ENCODE measurements at regions not wholly inside any gene's neighbourhood (a gene's known extent, or its start where the extent isn't known, plus 50 kb on each side); places are given as distances from the start of the nearest gene placed in this dataset.

DNA sequence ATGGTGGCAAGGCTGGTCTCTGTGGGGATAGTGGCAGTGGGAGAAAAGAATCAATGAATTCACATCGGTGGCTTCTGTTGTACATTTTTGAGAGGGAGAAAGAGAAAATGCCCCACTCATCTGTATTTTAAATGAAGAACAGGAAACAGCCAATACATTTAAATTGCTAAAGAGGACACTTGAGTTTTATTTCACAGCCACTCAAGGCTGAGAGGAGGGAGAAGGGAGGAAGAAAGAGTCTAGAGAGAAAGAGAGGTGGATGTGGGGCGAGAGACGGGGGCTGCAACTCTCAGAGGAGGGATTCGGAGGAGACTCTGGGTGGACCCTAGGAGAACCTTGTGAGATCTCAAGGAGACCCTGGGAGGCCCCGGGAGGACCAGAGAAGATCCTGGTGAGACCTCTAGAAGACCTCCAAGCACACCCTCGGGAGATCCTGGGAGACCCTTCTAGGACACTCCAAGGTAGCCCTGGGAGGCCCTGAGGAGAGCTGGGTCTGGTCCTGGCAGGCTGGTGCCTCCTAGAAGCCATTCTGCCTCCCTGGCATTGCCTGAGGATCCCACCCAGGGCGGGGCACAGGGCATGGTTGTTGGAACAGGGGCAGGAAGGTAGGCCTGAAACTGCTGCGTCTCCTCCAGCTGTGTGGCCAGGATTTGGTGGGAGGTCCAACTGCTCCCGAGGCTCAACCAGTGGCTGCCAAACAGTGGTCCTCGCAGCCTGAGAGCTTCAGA is 91.0 kb upstream of the SHISAL1 start:
- in situ Hi-C loops (cut with HindIII; ENCODE audit: low sequenced_read_pairs): no loop called here

DNA sequence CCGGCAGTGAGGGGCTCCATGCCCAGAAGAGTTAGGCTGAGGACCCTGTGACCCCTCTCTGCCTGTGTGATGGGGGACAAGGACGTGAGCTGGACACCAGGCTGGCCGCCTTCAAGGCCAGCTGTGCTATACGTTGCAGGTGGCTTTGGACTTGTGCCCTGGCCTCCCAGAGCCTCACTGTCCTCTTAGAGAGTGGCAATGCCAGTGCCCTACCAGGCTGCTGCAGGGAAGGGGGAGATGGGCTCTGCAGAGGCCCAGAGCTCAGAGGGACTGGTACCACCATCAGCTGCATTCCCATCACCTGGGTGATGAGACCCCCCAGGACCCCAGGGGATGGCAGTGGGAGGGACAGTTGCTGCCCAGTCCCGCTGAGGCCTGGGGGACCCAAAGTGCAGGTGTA is 90.4 kb upstream of the SHISAL1 start:
- in situ Hi-C loops (cut with HindIII; ENCODE audit: low sequenced_read_pairs): no loop called here

DNA sequence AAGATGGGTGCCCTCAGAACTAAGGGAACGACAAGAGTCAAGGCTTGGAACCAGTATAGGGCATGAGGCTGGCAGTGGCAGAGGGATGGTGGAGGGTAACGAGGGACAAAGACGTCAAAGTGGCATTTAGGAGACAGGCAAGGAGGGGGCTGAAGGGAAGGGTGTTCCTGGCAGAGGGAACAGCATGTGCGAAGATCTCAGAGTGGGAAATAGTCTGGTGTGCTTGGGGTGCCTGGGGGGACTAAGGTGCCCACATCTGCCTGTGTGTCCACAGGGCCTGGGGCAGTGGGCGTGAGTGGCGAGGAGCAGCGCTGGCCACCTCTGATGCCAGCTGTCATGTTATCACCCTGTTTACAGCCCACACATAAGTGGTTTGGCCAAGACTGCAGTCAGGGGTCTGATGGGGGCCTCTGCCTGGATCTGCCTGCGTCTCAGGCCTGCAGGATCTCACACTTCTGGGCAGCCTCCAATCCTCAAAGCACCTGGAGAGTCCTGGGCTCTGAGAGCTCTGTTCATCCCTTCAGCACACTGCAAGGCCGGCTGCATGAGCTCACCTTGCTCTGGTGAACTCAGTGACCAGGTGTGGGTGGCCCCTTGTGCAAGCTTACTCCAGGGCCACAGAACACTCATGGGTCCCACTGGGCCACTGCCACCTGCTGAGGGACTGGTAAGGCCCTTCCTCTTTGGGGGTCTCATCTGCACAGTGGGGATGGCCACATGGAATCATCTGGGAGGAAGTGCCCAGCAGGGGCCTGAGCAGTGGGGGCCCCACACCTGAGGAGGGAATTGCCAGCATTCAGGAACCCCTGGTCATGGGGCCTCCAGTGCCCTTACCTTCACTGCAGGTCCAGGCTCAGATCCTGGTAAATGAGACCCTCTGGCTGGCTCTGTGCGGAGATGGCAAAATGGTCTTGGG is 89.7 kb upstream of the SHISAL1 start:
- in situ Hi-C loops (cut with HindIII; ENCODE audit: low sequenced_read_pairs): no loop called here

DNA sequence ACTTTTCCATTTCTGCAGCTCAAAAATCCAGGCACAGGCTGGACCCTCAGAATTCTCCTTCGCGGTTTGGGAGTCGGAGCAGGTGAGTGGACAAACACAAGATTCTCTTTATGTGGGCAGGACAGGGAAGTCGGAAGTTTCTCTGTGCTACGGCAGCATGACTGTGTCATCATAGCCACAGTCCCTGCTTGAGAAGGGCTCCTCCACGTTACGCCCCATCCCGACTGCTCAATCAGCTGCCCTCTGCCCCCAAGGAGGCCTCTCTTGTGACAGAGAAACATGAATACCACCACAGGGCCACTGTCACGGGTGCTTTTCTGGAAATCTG is 89.0 kb upstream of the SHISAL1 start:
- in situ Hi-C loops (cut with HindIII; ENCODE audit: low sequenced_read_pairs): no loop called here

DNA sequence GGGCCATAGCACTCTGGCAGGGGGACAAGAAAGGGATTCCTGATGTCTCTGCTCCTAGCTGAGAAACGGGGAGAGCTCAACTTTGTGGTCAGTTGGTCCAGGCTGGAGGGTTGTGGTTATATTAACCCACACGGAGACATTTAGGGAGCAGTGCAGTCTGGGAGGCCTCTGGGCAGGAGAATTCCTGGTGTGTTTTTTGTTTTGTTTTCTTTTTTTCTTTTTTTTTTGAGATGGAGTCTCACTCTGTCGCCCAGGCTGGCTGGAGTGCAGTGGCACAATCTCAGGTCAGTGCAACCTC is 88.0 kb upstream of the SHISAL1 start:
- in situ Hi-C loops (cut with HindIII; ENCODE audit: low sequenced_read_pairs): no loop called here

DNA sequence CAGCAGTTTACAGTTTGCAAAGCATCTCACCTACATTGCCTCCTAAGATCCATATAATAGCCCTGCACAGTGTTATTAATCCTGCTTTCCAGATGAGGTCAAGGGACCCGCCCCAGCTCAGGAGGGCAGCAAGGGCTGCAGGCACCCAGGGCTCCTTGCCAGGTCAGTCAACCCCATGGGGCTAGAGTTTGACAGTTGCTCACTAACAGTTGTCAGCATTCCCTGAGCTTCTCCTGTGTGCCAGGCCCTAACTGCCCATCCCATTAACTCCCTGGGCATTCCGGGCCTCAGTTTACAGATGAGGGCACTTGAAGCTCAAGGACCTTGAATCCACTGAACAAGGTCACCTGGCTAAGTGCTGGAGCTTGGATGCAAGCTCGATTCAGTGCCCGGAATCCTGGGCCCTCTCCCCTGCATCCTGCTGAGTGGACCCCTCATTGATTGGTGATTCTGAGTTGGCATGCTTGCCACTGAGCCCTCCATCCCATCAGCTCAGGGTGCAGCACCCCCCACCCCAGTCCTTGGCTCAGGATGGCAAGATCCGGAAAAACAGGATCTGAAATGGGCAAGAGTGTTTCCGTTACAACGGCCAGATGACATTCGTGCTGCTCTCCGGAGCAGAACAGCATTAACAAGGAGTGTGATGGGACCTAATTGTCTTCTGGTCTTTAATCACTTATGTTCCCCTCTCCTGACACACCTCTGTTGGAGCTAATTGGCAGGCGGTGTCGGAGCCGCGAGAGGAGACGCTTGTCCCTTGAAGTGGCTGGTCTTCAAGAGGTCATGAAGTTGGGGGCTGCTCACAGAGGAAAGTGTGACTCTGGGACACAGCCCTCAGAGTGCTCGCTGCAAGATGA is 87.4 kb upstream of the SHISAL1 start:
- in situ Hi-C loops (cut with HindIII; ENCODE audit: low sequenced_read_pairs): no loop called here

DNA sequence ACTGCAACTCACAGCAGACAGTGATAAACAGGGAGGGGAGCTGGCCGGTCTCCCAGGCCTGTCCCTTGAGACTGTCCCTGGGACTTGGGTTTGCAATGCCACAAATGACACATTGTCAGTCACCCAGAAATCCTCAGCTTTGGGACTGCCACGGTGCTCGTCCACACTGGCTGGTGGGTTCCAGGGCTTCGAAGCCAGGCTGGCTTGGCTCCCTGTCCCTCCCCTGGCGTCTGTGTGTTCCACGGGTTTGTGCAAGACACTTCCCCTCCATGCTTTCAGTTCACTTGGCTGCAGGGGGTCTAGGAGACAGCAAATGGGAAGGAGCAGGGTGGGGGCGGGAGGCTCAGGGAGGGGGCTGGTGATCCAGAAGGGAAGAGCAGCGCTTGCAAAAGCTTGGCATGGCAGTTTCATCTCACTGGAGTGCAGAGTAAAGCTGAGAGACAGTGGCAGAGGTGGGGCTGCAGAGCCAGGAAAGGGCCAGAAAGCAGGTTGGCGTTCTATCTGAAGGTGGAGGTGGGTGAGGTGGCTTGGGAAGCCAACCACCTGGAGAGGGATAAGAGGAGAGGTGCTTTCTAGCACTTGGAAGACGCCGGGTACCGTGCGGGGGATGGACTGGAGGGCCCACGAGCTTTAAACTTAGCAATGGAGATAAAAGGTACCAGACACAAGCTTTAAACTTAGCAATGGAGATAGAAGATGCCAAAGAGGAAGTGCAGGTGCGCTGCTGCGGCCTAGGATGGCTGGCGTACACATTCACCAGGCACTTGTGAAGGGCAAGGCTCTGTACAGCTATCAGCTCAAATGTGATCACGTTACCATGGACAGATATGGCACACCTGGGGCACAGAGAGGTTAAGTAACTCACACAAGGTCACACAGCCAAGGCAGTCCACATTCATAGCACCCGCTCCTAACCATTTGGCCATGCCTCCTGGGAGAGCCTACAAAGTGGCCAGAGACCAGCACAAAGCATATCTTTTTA is 86.4 kb upstream of the SHISAL1 start:
- in situ Hi-C loops (cut with HindIII; ENCODE audit: low sequenced_read_pairs): no loop called here

DNA sequence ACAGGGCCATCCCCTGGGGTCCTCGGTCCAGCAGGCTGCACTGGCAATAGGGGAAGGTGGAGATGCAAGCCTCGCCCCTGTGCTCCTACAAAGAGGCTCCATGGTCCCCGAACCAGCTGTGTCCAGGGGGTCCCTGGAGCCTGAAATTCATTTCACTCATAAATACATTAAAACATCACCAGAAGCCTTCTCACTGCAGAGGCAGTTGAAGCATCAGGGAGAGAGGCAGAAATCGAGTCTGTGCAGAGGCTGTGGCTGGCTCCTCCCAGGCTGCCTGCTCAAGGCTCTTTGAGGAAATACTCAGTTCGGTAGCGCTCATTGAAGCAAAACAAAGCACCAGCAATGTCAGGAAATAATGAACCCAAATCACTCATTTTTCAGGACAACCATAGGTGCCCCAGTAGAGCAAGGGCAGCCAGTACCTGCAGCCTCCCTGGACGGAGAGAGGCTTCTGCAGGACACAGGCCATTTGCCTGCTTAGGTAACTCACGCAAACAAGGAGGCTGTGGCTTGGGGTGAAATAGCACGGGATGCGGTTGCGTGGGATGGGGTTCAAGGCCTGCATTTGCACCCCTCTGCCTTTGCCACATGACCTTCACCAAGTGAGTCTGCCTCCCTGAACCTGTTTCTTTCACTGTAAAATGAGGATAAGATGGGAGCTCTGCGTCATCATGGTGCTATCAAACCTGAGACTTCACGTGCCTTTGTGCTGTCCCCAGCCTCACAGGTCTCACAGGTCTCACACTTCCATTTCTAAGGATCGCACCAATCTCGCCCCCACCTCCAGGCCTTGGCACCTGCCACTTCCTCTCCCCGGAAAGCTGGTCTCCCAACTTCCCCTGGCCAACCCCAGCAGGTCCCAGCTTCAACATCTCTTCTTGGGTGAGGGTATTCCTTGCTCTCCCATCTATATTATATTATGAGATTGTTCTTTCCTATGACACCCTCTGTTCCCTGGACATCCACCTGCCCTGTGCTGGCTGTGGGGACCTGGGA is 84.3 kb upstream of the SHISAL1 start:
- in situ Hi-C loops (cut with HindIII; ENCODE audit: low sequenced_read_pairs): no loop called here

DNA sequence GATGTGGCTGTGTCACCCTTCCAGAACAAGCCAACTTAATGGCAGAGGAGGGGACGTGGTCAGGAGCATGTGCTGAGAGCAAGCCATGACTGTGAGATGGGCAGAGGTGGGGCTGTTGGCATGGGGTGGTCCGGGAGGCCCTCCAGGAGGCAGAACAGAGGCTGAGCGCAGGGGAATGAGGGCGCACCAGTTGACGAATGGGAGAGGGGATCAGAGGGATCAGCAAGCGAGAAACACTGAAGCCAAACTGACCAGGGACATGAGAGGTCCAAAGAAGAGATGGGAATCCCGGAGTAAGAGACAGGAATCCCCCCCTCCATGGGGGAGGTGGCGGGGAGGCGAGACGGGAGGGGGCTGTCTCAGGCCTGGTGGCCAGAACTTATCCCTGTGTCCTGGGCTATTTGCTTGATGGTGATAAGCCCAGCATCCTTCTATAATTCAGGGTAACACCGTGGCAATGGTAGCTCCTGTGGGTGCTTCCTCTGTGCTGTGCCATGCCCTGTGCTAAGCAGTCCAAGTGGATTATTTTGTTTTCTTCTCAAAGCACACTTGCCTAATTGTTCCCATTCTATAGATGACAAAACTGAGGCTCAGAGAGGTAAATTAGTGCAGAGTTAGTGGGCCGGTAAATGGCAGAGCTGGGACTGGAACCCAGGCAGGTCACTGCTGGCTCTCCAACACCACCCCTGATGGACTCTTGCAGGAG is 83.4 kb upstream of the SHISAL1 start:
- in situ Hi-C loops (cut with HindIII; ENCODE audit: low sequenced_read_pairs): no loop called here

DNA sequence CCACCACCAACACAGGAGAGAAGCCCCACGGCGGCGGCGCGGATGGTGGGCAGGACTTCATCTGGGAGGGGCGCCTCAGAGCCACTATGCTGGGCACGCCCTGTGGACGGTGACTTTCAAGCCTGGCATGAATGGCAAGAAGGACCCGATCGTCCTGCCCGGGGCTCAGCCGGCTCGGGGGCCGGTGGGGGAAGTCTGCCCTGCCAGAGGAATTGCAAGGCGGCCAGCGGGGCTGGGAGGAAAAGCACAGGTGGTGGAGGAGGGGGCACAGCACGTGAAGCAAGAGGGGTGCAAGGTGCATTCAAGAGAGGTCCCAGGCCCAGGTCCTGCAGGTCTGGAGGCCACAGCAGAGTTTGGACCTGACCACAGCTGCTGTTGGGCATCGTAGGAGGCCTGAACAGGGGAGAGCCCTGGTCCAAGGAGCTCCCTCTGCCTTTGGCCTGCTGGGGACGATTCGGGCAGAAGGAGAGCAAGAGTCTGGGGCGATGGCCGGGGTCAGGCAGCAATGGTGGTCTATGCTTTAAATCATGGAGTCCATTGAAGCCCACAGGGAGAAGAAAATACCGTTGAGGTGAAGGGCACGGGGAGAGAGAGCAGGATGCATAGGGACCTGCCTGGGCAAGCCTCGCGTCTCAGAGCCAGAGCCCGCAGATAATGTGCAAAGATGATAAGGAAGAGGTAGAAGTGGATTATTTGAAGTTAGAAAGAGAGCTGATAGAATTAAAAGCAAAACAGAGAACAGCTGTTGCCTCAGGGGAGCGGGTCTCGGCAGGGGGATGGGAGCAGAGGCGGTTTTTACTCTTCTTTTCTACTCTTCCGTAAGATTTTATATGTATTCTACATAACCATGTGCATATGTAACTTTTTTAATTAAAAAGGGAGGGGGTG is 82.6 kb upstream of the SHISAL1 start:
- in situ Hi-C loops (cut with HindIII; ENCODE audit: low sequenced_read_pairs): no loop called here

DNA sequence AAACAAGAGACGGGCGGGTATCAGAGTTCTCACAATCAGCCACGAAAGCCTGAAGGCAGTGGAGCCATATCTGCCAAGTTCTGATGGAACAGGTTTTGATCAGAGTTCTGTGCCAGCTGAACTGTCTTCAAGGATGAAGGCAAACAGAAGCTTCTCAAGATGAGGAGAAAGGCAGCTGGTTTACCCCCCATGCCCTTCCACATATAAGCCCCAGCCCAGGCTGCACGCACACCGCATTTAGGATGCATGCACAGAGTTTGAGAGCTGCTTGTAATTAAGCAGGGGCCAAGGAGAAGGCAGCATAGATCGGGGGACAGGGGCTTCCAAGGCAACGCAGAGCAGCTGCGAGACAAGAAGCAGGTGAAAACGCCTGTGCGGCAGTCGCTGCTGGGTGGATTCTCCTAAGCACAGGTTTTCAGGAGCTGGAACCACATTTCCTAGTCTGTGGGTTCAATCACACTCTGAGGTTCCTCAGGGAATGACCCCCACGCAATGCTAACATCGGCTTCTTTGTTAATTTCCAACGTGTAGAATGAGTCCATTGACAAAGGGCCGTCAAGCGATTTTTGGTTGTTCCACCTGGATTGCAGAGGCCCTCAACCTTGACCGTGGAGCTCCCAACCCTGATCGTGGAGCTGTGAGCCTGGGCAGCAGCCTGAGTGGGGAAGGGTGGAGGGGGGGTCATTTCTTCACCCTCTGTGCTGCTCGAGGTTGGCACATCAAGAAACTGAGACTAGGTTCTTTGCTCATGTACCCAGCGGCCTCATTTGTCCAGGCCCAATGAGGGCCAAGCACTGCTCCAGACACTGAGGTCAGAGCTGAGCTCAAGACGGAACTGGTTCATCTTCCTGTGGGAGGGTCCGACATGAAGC is 81.7 kb upstream of the SHISAL1 start:
- in situ Hi-C loops (cut with HindIII; ENCODE audit: low sequenced_read_pairs): no loop called here

DNA sequence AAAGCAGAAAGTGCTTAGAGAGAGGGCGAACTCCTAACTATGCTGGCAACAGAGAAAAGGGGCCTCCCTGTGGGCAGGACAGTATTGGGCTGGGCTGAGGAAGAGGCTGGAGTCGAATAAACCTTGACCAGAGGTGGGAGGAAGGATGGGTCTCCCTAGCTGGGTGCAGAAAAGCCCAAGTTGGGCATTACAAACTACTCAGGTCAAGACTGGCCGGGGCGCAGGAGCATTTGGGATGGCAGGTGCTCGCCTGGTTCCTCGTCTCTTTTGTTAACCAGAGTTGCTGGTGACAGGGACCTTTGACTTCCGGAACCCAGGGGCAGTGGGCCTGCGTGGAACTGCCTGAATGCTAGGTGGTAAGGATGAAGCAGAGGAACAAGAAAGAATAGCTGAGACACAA is 80.3 kb upstream of the SHISAL1 start:
- in situ Hi-C loops (cut with HindIII; ENCODE audit: low sequenced_read_pairs): no loop called here

DNA sequence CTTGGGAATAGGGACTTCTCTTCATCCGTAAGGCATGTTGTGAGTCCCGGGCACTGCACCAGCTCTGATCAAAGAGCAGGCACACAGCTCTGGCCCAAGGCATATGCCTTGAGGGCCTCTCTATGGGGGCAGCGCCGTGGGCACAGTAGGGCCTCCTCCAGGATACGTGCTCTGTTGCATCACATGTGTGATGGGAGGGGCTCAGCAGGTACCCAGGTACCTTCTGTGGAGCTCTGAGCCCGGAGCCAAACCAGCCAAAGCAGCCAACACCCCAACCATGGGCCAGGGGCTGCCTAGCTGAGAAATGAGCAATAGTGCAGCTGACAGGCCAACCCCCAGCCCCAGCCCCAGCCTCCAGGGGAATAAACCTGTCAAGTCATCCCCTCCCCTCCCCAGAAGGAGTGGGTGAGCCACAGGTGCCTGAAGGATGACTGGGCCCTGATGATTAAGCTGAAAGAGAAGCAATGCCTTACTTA is 79.7 kb upstream of the SHISAL1 start:
- in situ Hi-C loops (cut with HindIII; ENCODE audit: low sequenced_read_pairs): no loop called here

DNA sequence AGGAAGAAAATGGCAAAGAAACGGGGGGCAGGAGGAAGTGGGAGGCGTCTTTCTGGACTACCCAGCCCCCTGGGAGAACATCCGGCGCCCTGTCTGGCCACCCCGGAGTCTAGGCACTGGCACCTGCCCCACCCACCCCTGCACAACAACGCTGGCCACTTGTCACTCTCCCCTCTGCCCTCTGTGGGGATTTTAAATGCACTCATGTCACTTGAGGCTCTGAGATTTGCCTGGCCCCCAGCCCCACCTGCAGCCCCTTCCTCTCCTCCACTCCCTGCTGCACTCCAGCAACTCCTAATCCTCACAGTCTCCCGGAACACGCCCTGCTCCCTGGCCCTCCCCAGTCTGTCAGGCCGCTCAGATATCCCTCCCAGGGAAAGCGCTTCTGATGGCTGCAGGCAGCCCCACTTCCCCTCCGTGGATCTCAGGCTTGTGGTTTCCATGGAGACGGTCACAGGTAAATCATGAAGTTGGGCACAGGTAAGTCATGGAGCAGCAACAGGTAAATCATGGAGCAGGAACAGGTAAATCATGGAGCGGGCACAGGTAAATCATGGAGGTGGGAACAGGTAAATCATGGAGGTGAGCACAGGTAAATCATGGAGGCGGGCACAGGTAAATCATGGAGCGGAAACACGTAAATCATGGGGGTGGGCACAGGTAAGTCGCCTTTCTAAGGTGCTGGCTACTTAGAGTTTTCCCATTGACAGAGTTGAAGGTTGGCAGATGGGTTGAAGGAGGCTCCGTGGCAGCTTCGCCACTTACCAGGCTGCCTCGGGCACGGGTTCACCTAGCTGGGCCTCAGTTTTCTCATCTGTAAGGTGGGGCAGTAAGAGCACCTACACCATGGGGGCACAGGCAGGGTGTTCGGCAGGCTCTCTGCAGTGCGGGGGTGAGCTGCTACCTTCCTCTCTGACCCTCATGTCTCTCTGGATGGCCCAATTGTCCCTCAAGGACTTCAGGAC is 79.0 kb upstream of the SHISAL1 start:
- in situ Hi-C loops (cut with HindIII; ENCODE audit: low sequenced_read_pairs): no loop called here

DNA sequence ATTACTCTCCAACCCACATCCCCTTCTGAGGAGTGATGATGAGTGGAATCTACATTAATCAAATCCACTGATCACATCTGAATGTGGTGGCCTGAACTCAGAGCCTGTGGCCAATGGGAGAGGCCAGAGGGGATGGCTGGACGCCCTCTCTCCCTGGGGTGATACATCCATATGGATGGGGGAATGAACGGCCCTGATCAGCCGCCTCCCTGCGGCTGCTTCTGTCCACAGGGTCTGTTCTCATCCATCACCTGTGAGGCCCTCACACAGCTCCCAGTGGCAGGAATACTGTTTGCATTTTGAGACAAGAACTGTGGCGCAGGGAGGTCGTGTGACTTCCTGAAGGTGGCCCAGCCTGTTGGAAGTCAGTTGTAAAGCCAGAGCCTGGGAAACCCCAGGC is 78.3 kb upstream of the SHISAL1 start:
- in situ Hi-C loops (cut with HindIII; ENCODE audit: low sequenced_read_pairs): no loop called here

DNA sequence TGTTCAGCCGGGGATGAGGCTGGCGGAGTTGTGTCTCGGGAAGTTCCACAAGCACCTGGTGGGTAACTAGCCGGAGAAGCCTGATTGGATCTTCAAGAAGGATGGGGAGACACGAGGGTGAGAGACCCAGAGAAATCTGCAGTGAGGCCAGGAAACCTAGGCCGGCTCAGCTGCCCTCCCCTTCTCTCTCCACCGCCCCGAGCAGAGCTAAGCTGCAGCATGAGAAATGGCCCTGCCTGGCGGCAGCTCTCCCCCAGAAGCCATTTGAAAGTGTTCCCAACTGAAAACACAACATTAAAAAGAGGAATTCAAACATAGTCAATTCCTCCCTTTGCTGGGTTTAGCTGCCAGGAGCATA is 77.8 kb upstream of the SHISAL1 start:
- in situ Hi-C loops (cut with HindIII; ENCODE audit: low sequenced_read_pairs): no loop called here
